AG10803 (cell line): ENCODE measurements at regions not wholly inside any gene's neighbourhood (a gene's known extent, or its start where the extent isn't known, plus 50 kb on each side); places are given as distances from the start of the nearest gene placed in this dataset.

Experiments used
- DNase-seq: peaks from one replicate; pipeline ENCODE4 v3.0.0; 2010; ENCODE audit warnings: low read depth
- H3K4me3 ChIP-seq: 2 replicates; pipeline ENCODE4 v1.5.1; 2011; ENCODE audit warnings: mild to moderate bottlenecking, low read length, control low read depth
- CTCF ChIP-seq: conservative IDR thresholded peaks from 2 replicates; pipeline ENCODE4 v1.5.1; 2011; ENCODE audit warnings: mild to moderate bottlenecking, low read length, control low read depth, inconsistent platforms

GRCh38 chr10:119996944-119997343, 104.4 kb downstream of the SEC23IP start:
- no peak overlapping the region for H3K4me3 ChIP-seq
- no peak for TF ChIP-seq CTCF
- DNase-seq: no peak

GRCh38 chr10:119997429-119997828, 104.9 kb downstream of the SEC23IP start:
- no peak for TF ChIP-seq CTCF
- DNase-seq: no peak

GRCh38 chr10:120002785-120003184, 110.3 kb downstream of the SEC23IP start:
- no peak overlapping the region for H3K4me3 ChIP-seq
- DNase-seq: no peak
- no peak for TF ChIP-seq CTCF

More at GRCh38 chr10:119997429-119997828, 104.9 kb downstream of the SEC23IP start:
- H3K4me3 ChIP-seq: no peak overlapping the region

- H3K4me3 ChIP-seq: no peak overlapping the region
Measured at GRCh38 chr10:120005207-120006201, 113.0 kb downstream of the SEC23IP start.

GRCh38 chr10:120007261-120007660, 114.7 kb downstream of the SEC23IP start:
- no peak overlapping the region for H3K4me3 ChIP-seq
- no peak for DNase-seq
- TF ChIP-seq CTCF: no peak

More at GRCh38 chr10:120005207-120006201, 113.0 kb downstream of the SEC23IP start:
- no peak for DNase-seq
- TF ChIP-seq CTCF: no peak

GRCh38 chr10:120011359-120012130, 119.0 kb downstream of the SEC23IP start:
- no peak for TF ChIP-seq CTCF
- no peak overlapping the region for H3K4me3 ChIP-seq
- no peak for DNase-seq
